ENCODE measurements at regions not wholly inside any gene's neighbourhood (a gene's known extent, or its start where the extent isn't known, plus 50 kb on each side); places are given as distances from the start of the nearest gene placed in this dataset.
"Not testable (repeated sequence)": the region's sequence is repeated elsewhere in the genome, so short reads cannot be mapped to it uniquely, and the experiment has no call there.

- Mint-ChIP-seq H3K27me3 (ENCODE audit: low read depth) (no peaks in the 10 kb centered on the region), H3K27ac (ENCODE audit: unreplicated experiment) (no peak overlapping the region), H3K4me1 (no peaks in the 10 kb centered on the region), H3K9me3 (no peaks in the 10 kb centered on the region), H3K4me3 (no peak overlapping the region), H3K36me3 (ENCODE audit: low read depth) (no peaks in the 10 kb centered on the region)
- no peak for DNase-seq (ENCODE audit: low read depth, low spot score)
- no peak for TF ChIP-seq CTCF (conservative IDR thresholded peaks at IDR 0.05)
Observed at GRCh38 chr2:183782436-183782835, 658.2 kb downstream of the NUP35 start.

- DNase-seq (ENCODE audit: low read depth, low spot score); H3K36me3 Mint-ChIP-seq (ENCODE audit: low read depth); H3K9me3 Mint-ChIP-seq; H3K4me3 Mint-ChIP-seq; H3K4me1 Mint-ChIP-seq; H3K27ac Mint-ChIP-seq (ENCODE audit: unreplicated experiment); H3K27me3 Mint-ChIP-seq (ENCODE audit: low read depth): not testable (repeated sequence)
Observed at GRCh38 chr2:183788796-183789195, 664.6 kb downstream of the NUP35 start.

- H3K9me3 Mint-ChIP-seq: not testable (repeated sequence)
Observed at GRCh38 chr2:183792165-183792924, 668.1 kb downstream of the NUP35 start.

GRCh38 chr2:183798535-183798934 is 674.3 kb downstream of the NUP35 start:
- Mint-ChIP-seq H3K27ac (ENCODE audit: unreplicated experiment) (no peak overlapping the region), H3K27me3 (ENCODE audit: low read depth) (no peaks in the 10 kb centered on the region), H3K36me3 (ENCODE audit: low read depth) (no peaks in the 10 kb centered on the region), H3K9me3 (no peaks in the 10 kb centered on the region), H3K4me3 (no peak overlapping the region), H3K4me1 (no peaks in the 10 kb centered on the region)
- TF ChIP-seq CTCF (conservative IDR thresholded peaks at IDR 0.05): no peak
- DNase-seq (ENCODE audit: low read depth, low spot score): no peak

More at GRCh38 chr2:183792165-183792924, 668.1 kb downstream of the NUP35 start:
- H3K4me3 Mint-ChIP-seq; H3K4me1 Mint-ChIP-seq; H3K27me3 Mint-ChIP-seq (ENCODE audit: low read depth); DNase-seq (ENCODE audit: low read depth, low spot score); H3K36me3 Mint-ChIP-seq (ENCODE audit: low read depth); H3K27ac Mint-ChIP-seq (ENCODE audit: unreplicated experiment): not testable (repeated sequence)

GRCh38 chr2:183799761-183800160 is 675.5 kb downstream of the NUP35 start:
- TF ChIP-seq CTCF (conservative IDR thresholded peaks at IDR 0.05): no peak
- no peak for DNase-seq (ENCODE audit: low read depth, low spot score)
- Mint-ChIP-seq H3K27me3 (ENCODE audit: low read depth) (no peaks in the 10 kb centered on the region), H3K4me3 (no peak overlapping the region), H3K9me3 (no peaks in the 10 kb centered on the region), H3K4me1 (no peaks in the 10 kb centered on the region), H3K27ac (ENCODE audit: unreplicated experiment) (no peak overlapping the region), H3K36me3 (ENCODE audit: low read depth) (no peaks in the 10 kb centered on the region)

GRCh38 chr2:183803596-183803995 is 679.4 kb downstream of the NUP35 start:
- TF ChIP-seq CTCF (conservative IDR thresholded peaks at IDR 0.05): no peak
- Mint-ChIP-seq H3K4me3 (no peak overlapping the region), H3K27ac (ENCODE audit: unreplicated experiment) (no peak overlapping the region), H3K9me3 (no peaks in the 10 kb centered on the region), H3K36me3 (ENCODE audit: low read depth) (no peaks in the 10 kb centered on the region), H3K27me3 (ENCODE audit: low read depth) (no peaks in the 10 kb centered on the region), H3K4me1 (no peaks in the 10 kb centered on the region)
- no peak for DNase-seq (ENCODE audit: low read depth, low spot score)

Measured in neural crest cell (in vitro differentiated cells).